GM12872 (cell line): ENCODE measurements at regions not wholly inside any gene's neighbourhood (a gene's known extent, or its start where the extent isn't known, plus 50 kb on each side); places are given as distances from the start of the nearest gene placed in this dataset.

Experiments
- CTCF ChIP-seq: IDR thresholded peaks from 3 replicates; pipeline ENCODE4 v1.5.1; 2011; ENCODE audit warnings: low read depth, mild to moderate bottlenecking, low read length, moderate library complexity; ENCODE audit not compliant: insufficient read depth

- no peak for TF ChIP-seq CTCF
Observed at GRCh38 chrX:121405826-121406225, 358.4 kb downstream of the GLUD2 start.

GRCh38 chrX:121407627-121408026 is 360.2 kb downstream of the GLUD2 start:
- TF ChIP-seq CTCF: 0 out of 3 replicates have a peak, but pooled peaks have one; percentile 2

GRCh38 chrX:121433289-121433688 is 385.9 kb downstream of the GLUD2 start:
- no peak for TF ChIP-seq CTCF

GRCh38 chrX:121455890-121456289 is 408.5 kb downstream of the GLUD2 start:
- no peak for TF ChIP-seq CTCF

- no peak for TF ChIP-seq CTCF
Observed at GRCh38 chrX:121456315-121456714, 408.9 kb downstream of the GLUD2 start.

GRCh38 chrX:121457096-121457495 is 409.7 kb downstream of the GLUD2 start:
- no peak for TF ChIP-seq CTCF

- no peak for TF ChIP-seq CTCF
Observed at GRCh38 chrX:121479406-121479805, 432.0 kb downstream of the GLUD2 start.

GRCh38 chrX:121496966-121497365 is 449.6 kb downstream of the GLUD2 start:
- TF ChIP-seq CTCF: no peak
